ENCODE measurements at regions not wholly inside any gene's neighbourhood (a gene's known extent, or its start where the extent isn't known, plus 50 kb on each side); places are given as distances from the start of the nearest gene placed in this dataset.

- TF ChIP-seq ZNF23 (CRISPR knock-in tag; IDR thresholded peaks at IDR 0.05), result no peak
These were observed 671.5 kb downstream of the MED13L start (continued) for GRCh38 chr12:115606040-115606439.

- peaks cover 2 to 6% of the 10 kb centered on the region in 2 experiments; a peak in 3 of 5 replicates for H3K27me3 ChIP-seq (ENCODE audit: control insufficient read depth in 2 of 2, insufficient read depth in 2 of 2, low read length in 2 of 2)
- CTCF ChIA-PET (ENCODE audit: low intra/inter-chr PET ratio), result interaction anchor here (0.6 kb wide), 1 partner anchor 258 kb away, joined by 3 read pairs; no protein-coding TSS in a partner anchor
- WGBS (ENCODE audit: insufficient coverage, low coverage, missing lambda C conversion rate), result 4% methylated on average over 23 of the region's 43 CpGs
These were observed 678.4 kb downstream of the MED13L start for GRCh38 chr12:115598871-115599811.

More at GRCh38 chr12:115598871-115599811, 678.4 kb downstream of the MED13L start:
- no peaks in the 10 kb centered on the region for H3K36me3 ChIP-seq (ENCODE audit: control insufficient read depth, insufficient read depth, low read length)
- DNase-seq (ENCODE audit: extremely low read depth in 1 of 4, low spot score in 3 of 4), result no peak
- ATAC-seq, result no peak
- no peak overlapping the region for H3K4me3 ChIP-seq
- TF ChIP-seq HSF4 (CRISPR knock-in tag; IDR thresholded peaks at IDR 0.05; ENCODE audit: borderline replicate concordance), result no peak
- no peak for TF ChIP-seq SMC3 (conservative IDR thresholded peaks at IDR 0.05; ENCODE audit: insufficient read depth, low read depth, low read length)
- TF ChIP-seq ZNF449 (CRISPR knock-in tag; IDR thresholded peaks at IDR 0.05), result no peak
- no peak for TF ChIP-seq HDAC1 (IDR thresholded peaks at IDR 0.05)
- TF ChIP-seq HOXB6 (CRISPR knock-in tag; IDR thresholded peaks at IDR 0.05; ENCODE audit: borderline replicate concordance), result no peak
- H3K79me2 ChIP-seq (ENCODE audit: control insufficient read depth, insufficient read depth, low read length), result no peaks in the 10 kb centered on the region
- no peak overlapping the region for H2AFZ ChIP-seq (ENCODE audit: low read depth, low read length)
- no peaks in the 10 kb centered on the region for H3K9me3 ChIP-seq (replicated peaks; ENCODE audit: control insufficient read depth, insufficient read depth, low read depth, low read length)
- no peaks in the 10 kb centered on the region for H3K9me1 ChIP-seq (ENCODE audit: control insufficient read depth, insufficient read depth, low read length)
- no peak for FAIRE-seq
- H4K20me1 ChIP-seq (replicated peaks; ENCODE audit: control insufficient read depth, insufficient read depth, low read length), result no peaks in the 10 kb centered on the region
- no peak overlapping the region for H3K9ac ChIP-seq (ENCODE audit: insufficient read depth in 1 of 2, low read depth in 2 of 2, low read length in 2 of 2)
- H3K27ac ChIP-seq (ENCODE audit: extremely low read depth, low read depth, low read length), result no peak overlapping the region
- H3K4me2 ChIP-seq (ENCODE audit: insufficient read depth, low read length), result no peak overlapping the region
- no TSS peak for BruUV-seq (replicated peaks)
- H3K4me1 ChIP-seq (replicated peaks in 1 of 2; ENCODE audit: control insufficient read depth in 2 of 2, insufficient read depth in 2 of 2, low read length in 2 of 2), result no peaks in the 10 kb centered on the region
- POLR2A ChIA-PET, result no interaction called here
- intact Hi-C loops (cut with micrococcal nuclease), result no loop called here
- in situ Hi-C loops (cut with MboI), result no loop called here

Measured in K562 (cell line).